ENCODE measurements at regions not wholly inside any gene's neighbourhood (a gene's known extent, or its start where the extent isn't known, plus 50 kb on each side); places are given as distances from the start of the nearest gene placed in this dataset.

GRCh38 chr10:9743639-9744038 lies 1274.0 kb upstream of the CELF2 start:
- no peak for DNase-seq (ENCODE audit: low spot score)
- in situ Hi-C loops (cut with MboI; ENCODE audit: low sequenced_read_pairs, unreplicated experiment) = no loop called here

DNA sequence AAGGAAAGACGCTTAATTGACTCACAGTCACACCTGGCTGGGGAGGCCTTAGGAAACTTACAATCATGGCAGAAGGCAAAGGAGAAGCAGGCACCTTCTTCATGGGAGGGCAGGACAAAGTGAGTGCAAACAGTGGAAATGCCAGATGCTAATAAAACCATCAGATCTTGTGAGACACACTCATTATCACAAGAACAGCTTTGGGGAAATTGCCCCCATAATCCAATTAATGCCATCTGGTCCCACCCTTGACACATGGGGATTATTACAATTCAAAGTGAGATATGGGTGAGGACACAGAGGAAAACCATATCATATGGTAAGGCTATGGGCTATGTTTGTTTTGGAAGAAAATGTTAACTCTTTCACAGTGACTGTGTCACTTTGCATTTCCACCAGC lies 1272.5 kb upstream of the CELF2 start:
- in situ Hi-C loops (cut with MboI; ENCODE audit: low sequenced_read_pairs, unreplicated experiment) = no loop called here
- no peak for DNase-seq (ENCODE audit: low spot score)
- TF ChIP-seq CTCF (IDR thresholded peaks at IDR 0.05; ENCODE audit: borderline replicate concordance, control extremely low read depth, extremely low read depth, insufficient read depth, missing control alignments) = no peak

More at GRCh38 chr10:9743639-9744038, 1274.0 kb upstream of the CELF2 start:
- TF ChIP-seq CTCF (IDR thresholded peaks at IDR 0.05; ENCODE audit: borderline replicate concordance, control extremely low read depth, extremely low read depth, insufficient read depth, missing control alignments) = no peak

GRCh38 chr10:9757176-9757575 lies 1260.5 kb upstream of the CELF2 start:
- TF ChIP-seq CTCF (IDR thresholded peaks at IDR 0.05; ENCODE audit: borderline replicate concordance, control extremely low read depth, extremely low read depth, insufficient read depth, missing control alignments) = no peak
- DNase-seq (ENCODE audit: low spot score) = no peak
- in situ Hi-C loops (cut with MboI; ENCODE audit: low sequenced_read_pairs, unreplicated experiment) = no loop called here

GRCh38 chr10:9759596-9759995 lies 1258.1 kb upstream of the CELF2 start:
- in situ Hi-C loops (cut with MboI; ENCODE audit: low sequenced_read_pairs, unreplicated experiment) = no loop called here
- DNase-seq (ENCODE audit: low spot score) = no peak

GRCh38 chr10:9762966-9763656 lies 1254.6 kb upstream of the CELF2 start:
- DNase-seq (ENCODE audit: low spot score) = no peak
- in situ Hi-C loops (cut with MboI; ENCODE audit: low sequenced_read_pairs, unreplicated experiment) = no loop called here
- TF ChIP-seq CTCF (IDR thresholded peaks at IDR 0.05; ENCODE audit: borderline replicate concordance, control extremely low read depth, extremely low read depth, insufficient read depth, missing control alignments) = no peak

More at GRCh38 chr10:9759596-9759995, 1258.1 kb upstream of the CELF2 start:
- TF ChIP-seq CTCF (IDR thresholded peaks at IDR 0.05; ENCODE audit: borderline replicate concordance, control extremely low read depth, extremely low read depth, insufficient read depth, missing control alignments) = no peak

GRCh38 chr10:9766762-9767161 lies 1250.9 kb upstream of the CELF2 start:
- in situ Hi-C loops (cut with MboI; ENCODE audit: low sequenced_read_pairs, unreplicated experiment) = no loop called here
- DNase-seq (ENCODE audit: low spot score) = no peak
- TF ChIP-seq CTCF (IDR thresholded peaks at IDR 0.05; ENCODE audit: borderline replicate concordance, control extremely low read depth, extremely low read depth, insufficient read depth, missing control alignments) = no peak
